GM21528 (cell line): ENCODE measurements at regions not wholly inside any gene's neighbourhood (a gene's known extent, or its start where the extent isn't known, plus 50 kb on each side); places are given as distances from the start of the nearest gene placed in this dataset.
"Not testable (repeated sequence)": the region's sequence is repeated elsewhere in the genome, so short reads cannot be mapped to it uniquely, and the experiment has no call there.

ENCODE experiments used
- ATAC-seq: cut with Tn5 transposase; IDR thresholded peaks from one replicate; pipeline ENCODE4 v1.9.1; 2021; ENCODE audit warnings: mild to moderate bottlenecking, moderate library complexity; ENCODE audit not compliant: unreplicated experiment, low FRiP score

GRCh38 chr16:86945166-86945900 is 367.0 kb downstream of the FOXL1 start:
- no peak for ATAC-seq

GRCh38 chr16:86946396-86946795 is 368.0 kb downstream of the FOXL1 start:
- ATAC-seq: no peak

GRCh38 chr16:86946981-86947380 is 368.6 kb downstream of the FOXL1 start:
- ATAC-seq: no peak

GRCh38 chr16:86948046-86948445 is 369.1 kb downstream of the C16orf95 start:
- ATAC-seq: no peak

- ATAC-seq: no peak
Measured at GRCh38 chr16:86949116-86949515, 368.1 kb downstream of the C16orf95 start.

GRCh38 chr16:86949630-86950029 is 367.6 kb downstream of the C16orf95 start:
- ATAC-seq: no peak

GRCh38 chr16:86951041-86951822 is 366.0 kb downstream of the C16orf95 start:
- ATAC-seq: no peak

- no peak for ATAC-seq
Measured at GRCh38 chr16:86951831-86952598, 365.2 kb downstream of the C16orf95 start.

GRCh38 chr16:86952769-86953168 is 364.4 kb downstream of the C16orf95 start:
- ATAC-seq: no peak

GRCh38 chr16:86953631-86954391 is 363.4 kb downstream of the C16orf95 start:
- ATAC-seq: no peak

GRCh38 chr16:86955136-86955855 is 361.9 kb downstream of the C16orf95 start:
- ATAC-seq: no peak

GRCh38 chr16:86956437-86956836 is 360.8 kb downstream of the C16orf95 start:
- ATAC-seq: no peak

- not testable (repeated sequence) for ATAC-seq
Measured at GRCh38 chr16:86957662-86958198, 359.5 kb downstream of the C16orf95 start.

GRCh38 chr16:86958423-86958822 is 358.8 kb downstream of the C16orf95 start:
- no peak for ATAC-seq

GRCh38 chr16:86959091-86959651 is 358.0 kb downstream of the C16orf95 start:
- no peak for ATAC-seq

- ATAC-seq: no peak
Measured at GRCh38 chr16:86959729-86960128, 357.5 kb downstream of the C16orf95 start.

- ATAC-seq: no peak
Measured at GRCh38 chr16:86960266-86960665, 356.9 kb downstream of the C16orf95 start.

- no peak for ATAC-seq
Measured at GRCh38 chr16:86961171-86961601, 356.0 kb downstream of the C16orf95 start.

- ATAC-seq: no peak
Measured at GRCh38 chr16:86962259-86962658, 354.9 kb downstream of the C16orf95 start.
